SW 1271 (cell line): ENCODE measurements at regions not wholly inside any gene's neighbourhood (a gene's known extent, or its start where the extent isn't known, plus 50 kb on each side); places are given as distances from the start of the nearest gene placed in this dataset.

Experiments used
- DNase-seq, 2 experiments: peaks; one replicate each; lab custom pipeline; 2025; lab: John Stamatoyannopoulos, UW

DNA sequence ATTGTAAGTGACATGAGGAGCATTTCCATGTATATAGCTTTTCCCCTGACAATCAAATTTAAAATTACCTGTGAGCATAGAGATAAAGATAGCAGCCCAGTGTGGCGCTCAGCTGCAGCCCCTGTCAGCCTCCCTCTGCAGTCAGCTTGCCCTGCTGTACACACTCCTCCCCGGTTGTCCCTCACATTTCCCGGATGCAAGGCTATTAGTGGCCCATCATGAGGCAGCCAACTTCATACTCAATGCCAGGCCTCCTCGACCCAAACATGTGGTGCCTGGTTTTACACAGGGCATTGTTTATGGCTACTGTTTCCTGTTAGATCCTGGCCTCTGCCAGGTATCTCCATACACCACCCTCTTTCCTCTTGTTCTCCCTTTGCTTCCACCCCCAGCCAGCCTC lies 116.1 kb upstream of the SH3BP4 start:
- no peak for DNase-seq

DNA sequence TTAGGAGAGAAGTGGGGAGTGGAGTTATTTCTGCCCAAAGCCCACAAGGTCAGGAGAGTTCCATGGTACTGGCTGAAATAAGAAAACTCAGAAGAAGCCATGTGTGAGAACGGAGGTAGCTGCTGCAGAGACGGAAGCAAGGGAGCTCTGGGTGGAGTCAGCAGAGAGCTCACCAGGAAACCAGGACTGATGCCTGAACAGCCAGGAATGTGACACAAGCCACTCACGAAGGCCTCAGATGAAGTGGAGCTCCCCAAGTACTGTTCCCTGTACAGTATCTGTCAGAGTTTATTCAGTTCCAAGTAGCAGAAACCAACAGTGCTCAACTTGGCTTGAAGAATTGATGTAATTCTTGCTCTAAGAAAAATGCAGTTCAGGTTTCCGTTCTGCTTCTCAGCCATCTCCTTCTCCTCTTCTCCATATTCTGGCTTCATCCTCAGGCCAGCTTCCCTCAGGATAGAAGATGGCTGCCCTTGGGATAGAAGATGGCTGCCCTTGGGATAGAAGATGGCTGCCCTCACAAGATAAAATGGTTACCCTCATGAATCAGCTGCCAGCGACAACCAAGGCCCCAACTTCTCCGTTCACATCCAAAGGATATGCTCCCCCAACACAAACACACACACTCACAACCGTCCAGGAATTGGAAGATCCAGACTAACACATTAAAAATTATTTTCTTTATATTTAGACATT lies 117.4 kb upstream of the SH3BP4 start:
- no peak for DNase-seq

DNA sequence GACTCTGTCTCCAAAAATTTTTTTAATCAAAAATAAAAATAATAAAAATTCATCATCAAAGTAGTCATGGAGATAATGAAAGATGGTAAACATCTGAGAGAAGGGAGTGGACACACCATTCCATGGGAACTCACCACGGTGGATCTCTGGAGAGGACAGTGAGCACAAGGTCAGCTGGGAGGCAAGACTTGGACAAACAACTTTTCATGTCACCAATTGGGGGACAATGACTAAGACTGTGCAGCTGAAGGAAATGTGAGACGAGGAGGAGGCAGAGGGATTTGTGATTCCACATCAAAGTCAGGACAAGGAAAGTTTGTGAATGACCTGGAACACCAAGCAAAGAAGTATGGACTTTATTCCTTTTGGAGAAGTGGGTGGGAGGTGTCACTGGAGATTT lies 121.0 kb upstream of the SH3BP4 start:
- DNase-seq: no peak

DNA sequence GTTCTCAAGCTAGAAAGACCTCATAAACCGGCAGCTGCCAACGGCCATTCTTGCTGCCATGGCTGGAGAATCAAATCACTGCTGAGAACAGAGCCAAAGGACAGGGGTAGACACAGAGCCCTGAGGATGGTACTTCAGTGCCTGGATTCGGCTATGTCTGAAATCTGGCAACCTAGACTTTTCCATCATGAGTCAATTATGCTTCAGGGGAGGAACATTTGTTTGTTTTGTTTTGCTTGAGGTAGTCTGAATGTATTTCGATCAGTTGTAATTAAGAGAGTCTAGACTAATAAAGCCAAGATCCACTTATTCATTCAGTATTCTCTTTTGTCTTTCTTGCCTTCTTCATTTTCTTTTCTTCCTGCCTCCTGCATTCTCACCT lies 122.8 kb upstream of the SH3BP4 start:
- DNase-seq: no peak

DNA sequence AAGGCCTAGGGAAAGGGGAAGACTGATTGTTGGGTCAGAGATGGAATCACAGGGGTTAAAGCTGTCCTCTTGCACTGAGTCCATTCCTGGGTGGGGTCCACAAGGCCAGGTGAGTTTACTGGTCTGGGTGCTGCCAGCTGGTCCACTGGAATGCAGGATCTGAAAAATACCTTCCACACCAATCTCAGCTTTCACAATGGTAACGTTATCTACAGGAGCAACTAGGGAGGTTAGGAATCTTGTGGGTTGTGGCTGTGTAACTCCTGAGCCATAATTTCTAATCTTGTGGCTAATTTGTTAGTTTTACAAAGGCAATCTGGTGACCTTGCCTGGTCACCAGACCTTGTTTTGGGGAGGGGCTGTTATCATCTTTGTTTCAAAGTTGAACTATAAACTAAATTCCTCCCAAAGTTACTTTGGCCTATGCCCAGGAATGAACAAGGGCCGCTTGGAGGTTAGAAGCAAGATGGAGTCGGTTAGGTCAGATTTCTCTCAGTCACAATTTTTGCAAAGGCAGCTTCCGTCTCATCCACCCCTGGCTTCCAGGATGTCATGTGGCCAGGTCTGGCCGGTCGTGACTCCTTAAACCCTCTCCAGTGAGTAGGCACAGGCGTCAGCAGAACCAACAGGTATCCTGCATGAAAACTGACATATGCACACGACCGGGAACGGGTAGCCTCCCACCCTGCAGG lies 123.3 kb upstream of the SH3BP4 start:
- no peak for DNase-seq

DNA sequence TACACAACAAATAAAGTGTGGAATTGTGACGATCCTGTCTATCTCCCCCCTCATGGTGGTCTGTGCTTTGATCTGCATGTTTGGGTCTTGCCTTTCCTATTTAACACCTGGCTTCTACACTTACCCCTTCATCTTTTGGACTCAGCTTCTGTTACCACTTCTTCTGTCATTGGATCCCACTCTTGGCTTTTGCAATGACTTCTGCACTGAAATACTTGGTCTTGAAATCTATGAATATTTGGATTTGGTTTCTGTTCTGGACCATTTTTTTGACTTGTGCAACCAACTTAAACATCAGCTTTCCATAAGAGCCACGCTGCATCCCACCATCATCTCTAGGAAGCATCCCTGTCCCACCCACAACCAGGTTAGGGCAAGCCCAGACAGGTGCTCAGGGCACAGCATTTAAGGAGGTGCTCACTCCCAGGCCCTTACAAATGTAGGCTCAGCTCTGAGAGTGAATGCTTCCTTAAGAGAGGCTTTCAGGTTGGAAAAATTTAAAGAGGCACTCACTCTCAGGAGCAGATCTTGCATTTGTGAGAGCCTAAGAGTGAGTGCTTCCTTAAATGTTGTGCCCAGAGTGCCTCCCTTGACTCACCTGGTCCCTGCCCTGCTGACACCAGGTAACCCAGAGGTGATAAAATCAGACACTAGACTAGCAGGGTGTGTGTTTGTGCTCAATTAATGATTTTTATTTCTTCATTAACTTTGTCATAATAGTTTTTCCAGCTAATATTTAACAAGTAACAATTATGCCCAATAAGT lies 124.5 kb upstream of the SH3BP4 start:
- DNase-seq: no peak

DNA sequence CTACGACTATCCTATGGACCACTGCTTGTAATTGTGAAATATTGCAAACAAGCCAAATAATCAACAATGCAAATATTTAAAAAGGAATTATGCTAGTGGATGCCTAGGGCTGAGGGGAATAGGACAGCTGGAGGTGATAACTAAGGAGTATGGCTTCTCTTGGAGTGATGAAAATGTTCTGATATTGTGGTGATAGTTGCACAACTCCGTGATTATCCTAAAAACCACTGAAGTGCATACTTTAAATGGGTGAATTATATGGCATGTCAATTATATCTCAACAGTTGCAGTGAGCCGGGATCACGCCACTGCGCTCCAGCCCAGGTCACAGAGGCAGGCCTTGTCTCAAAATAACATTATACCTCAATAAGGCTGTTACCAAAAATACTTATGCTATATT lies 125.1 kb upstream of the SH3BP4 start:
- no peak for DNase-seq

DNA sequence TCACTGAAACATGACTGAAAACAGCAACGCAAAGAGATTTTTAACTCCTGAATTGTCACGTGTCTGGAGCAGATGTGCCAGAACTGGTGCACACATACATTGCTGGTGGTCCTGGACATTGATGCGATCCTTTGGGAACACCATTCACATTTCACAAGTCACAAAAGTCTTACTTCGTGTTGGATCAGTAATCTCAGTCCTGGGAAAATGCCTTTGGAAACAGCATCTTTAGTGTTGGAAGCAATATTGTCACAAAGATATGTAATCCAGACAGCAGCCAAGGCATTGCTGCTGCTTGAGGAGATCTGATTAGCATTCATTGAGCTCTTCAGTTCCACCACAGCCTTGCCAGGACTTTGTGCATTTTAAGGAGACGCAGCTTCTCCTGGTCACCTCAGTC lies 126.2 kb upstream of the SH3BP4 start:
- no peak for DNase-seq

DNA sequence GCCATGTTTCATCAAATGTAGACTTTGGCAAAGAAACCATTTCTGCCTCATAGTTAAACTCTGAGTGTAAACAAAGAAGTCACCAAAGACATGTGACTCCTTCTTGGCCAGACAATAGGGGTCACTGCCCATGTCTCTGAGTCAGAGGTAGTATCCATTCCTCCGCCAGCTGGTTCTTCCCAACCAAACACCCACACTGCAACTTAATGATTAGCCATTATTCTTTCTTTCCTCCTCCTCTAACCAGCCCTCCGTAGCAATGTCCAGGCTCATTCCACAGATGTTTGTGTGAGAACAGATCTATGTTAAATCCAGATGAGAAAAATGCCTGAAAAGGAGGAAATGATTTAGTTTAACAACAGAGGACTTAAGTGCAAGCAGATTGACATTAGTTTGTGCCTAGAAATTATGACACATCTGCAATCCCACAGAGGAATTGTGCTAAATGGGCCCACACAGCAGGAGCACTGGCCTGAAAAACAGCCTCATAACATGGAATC lies 127.9 kb upstream of the SH3BP4 start:
- DNase-seq: no peak

DNA sequence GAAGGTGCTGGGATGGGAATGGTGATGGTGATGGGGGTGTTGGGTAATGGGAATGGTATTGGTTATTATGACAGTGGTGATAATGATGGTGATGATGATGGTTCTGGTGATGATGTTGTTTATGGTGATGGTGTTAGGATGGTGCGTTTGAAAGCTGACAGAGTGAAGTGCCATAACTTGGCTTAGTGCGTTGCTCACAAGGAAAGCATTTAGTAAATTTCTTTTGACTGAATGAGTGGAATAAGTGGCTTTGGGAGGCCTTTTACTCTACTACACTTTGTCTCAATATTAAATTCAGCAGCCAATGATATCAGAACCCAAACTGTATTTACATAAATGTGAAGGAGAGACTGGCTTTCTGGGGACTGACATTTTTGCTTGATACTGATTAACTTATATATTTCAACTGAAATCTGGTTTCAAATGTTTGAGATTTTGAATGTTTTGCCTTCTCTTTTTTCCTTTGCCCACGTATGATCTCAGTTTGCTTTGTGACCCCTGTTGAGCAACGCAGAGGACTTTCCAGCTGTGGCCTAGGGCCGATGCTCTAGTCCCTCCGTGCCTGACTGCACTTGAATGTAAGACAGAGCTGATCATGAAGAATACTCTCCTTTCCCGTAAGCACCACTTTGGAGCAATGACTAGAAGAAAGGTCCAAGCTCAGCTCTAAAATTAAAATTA lies 128.5 kb upstream of the SH3BP4 start:
- DNase-seq: no peak

DNA sequence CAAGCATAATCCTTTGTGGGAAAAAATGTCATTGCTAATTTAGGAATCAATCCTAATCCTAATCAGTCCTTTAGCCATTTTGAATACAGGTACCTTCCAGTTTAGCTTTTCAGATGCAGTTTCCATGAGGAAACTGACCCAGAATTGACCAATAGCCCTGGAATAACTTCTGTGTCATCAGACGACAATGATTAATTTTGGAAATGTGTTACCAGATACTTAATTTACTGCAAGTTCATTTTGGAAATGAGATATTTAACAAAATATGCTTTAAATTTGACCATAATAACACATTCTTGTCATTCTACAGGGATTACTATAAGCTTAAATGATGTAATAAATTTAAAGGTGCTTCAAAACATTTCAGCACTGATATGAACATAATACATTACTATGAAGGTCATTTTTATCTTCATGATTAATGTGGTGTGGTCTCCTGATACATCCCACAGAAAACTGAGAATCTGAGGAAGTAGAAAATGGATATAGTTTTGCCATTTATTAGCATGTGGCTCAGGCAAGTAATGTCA lies 129.8 kb upstream of the SH3BP4 start:
- no peak for DNase-seq

DNA sequence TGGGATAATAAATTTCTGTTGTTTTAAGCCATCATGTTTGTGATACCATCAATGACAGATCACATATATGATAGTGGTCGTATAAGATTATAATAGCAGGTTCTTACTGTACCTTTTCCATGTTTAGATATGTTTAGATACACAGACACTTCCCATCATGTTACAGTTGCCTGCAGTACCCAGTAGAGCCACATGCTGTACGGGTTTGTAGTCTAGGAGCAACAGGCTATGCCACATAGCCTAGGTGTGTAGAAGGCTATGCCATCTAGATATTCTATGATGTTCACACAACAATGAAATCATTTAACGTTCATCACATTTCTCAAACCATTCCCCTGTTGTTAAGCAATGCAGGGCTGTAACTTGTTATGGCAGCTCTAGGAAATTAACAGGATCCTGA lies 132.9 kb upstream of the SH3BP4 start:
- DNase-seq: no peak

DNA sequence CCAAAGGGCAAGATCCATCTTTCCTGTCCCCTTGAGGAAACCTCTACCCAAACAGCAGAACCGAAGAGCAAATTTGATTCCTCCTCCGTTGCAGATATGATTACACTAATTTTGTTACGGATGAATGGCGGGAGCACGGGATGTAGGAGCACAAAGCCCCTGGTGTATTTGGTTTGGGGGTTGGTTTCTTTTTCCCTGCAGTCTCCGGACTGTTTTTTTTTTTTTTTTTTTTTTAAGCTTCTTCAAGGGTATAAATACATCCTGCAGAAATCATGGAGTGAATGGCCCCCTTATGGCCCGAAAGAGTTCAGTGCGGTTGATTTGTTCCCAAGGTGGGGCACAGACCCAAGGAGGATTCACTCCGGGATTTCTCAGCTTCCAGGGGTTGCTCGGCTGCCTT lies 135.3 kb upstream of the SH3BP4 start:
- DNase-seq: no peak

DNA sequence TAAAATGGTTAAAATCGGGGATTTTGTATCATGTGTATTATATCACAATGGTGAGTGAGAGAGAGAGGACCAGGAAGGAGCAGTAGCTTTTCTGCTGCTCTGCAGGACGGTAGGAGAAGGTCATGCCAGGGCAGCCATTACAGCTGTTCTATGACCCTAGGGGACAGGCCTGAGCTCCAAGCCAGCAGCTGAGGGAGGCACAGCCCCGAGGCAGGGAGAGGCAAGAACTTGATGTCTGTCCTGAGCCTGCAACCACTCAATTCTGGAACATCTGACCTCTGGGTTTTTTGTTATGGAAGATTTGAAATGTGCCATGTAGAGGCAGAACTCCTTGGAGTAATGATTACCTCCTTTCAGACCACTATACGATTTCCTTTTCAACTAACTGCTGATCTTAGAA lies 135.8 kb upstream of the SH3BP4 start:
- DNase-seq: no peak

DNA sequence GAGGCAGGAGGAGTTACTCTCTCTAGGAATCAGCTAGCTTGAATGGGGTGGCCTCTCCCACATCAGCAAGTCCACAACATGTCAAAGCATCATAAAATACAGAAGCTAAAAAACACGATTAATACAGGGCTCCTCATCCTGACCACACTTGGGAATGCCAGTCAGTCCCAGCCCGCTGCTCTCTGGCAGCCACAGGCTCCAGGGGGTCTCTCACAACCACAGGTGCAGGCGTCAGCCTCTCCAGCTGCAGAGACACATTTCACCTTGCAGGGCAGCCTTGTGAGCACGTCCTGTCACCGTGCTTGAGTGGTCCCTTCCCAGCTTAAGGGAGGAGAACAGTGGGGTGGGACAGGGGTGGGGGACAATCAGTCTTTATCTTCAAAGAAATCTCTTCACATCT lies 137.4 kb upstream of the SH3BP4 start:
- no peak for DNase-seq

DNA sequence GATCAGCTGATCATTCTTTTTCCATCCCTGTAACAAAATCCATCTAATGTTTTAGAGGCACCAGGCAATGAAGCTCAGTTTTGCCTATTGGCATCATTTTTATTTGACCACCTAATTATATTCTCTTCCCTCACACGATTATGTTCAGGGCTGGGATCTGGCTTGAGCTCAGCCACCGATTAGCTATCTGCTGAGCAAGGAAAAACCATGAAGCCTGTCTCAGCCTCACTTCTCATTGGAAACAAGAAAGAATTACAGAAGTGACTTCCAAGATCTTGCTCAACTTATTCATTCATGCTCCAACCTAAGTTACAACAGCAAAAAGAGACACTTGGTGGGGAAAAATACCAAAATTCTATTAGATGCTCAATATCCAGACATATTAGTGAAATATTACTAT lies 139.0 kb upstream of the SH3BP4 start:
- no peak for DNase-seq

DNA sequence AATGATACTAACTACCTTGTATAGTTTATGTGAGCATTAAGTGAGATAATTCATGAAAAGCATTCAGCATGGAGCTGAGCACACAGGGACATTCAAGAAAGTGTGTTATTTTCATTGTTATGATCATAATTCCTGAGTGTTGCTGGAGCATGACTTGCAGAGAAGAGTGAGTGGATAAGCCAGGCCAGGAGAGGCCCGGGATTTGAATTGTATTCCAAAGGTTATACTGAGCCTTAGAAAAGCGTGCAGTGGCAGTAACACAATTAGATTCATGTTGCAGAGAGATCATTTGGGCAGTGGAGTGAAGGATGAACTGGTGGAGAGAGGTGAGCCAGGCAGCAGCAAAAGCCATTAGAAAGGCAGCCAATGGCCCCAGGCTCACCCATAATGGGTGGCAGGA lies 142.9 kb upstream of the SH3BP4 start:
- DNase-seq: no peak

DNA sequence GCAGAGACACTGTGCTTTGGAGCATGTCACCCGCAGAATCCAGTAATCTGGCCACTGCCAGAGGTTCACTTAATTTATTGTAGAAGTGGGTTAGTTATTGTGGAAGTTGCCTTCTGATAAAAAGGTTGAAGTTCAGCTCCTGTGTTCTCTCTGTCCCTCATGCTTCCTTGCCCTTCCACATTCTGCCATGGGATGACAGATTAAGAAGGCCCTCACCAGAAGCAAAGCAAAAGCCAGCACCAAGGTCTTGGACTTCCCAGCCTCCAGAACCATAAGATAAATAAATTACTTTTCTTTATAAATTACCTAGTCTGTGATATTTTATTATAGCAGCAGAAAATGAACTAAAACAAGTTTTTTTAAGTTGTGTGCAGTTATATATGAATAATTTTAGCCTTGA lies 145.0 kb upstream of the SH3BP4 start:
- no peak for DNase-seq

DNA sequence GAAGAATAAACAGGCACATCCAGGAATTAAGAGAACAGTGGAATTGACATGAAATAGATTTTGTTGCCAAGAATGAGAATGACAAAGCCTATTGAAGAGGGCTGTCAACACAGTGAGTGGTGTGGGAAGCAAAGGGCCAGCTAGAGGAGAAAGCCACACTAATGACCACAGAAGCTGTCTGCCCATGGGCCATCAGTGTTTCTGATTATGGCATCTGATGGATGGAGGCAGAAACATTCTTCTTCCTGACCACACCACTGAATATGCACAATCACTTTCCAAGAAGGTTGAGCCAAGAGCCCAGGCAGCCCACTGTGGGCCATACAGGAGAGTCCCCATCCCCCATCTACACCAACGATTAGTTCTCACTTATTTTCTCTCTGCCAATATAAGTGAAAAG lies 146.0 kb upstream of the SH3BP4 start:
- no peak for DNase-seq

DNA sequence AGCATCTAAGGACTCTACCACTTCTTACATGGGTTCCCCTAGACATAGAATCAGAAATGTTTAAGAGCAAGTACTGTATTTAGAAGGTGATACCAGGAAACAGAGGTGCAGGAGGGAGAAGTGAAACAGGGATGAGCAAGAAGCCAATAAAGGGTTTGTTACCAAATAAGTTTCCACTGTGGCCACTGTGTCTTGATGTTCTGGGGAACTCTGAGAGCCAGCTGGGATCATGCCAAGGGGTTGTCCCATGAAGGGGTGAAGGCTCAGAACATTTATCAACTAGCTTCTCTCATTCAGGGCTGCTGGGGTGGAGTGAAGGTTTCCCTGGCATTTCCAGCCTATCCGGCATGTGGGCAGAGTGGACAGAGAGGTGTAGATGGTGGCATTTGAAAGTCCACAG lies 147.1 kb upstream of the SH3BP4 start:
- no peak for DNase-seq

DNA sequence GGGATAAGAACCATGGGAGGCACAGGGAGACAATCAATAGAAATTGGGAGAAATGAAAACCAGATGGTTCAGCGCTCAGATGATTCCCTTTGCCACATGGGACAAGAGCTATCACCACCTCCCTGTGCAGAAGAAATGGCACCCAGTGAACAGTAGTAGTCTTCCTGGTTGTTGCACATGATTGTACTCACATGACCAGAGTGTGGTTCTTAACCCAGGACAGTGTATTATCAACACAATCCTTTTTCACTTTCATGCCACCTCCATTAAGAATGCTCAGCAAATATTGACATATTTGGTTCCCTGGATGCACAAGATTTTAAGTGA lies 149.0 kb upstream of the SH3BP4 start:
- no peak for DNase-seq

DNA sequence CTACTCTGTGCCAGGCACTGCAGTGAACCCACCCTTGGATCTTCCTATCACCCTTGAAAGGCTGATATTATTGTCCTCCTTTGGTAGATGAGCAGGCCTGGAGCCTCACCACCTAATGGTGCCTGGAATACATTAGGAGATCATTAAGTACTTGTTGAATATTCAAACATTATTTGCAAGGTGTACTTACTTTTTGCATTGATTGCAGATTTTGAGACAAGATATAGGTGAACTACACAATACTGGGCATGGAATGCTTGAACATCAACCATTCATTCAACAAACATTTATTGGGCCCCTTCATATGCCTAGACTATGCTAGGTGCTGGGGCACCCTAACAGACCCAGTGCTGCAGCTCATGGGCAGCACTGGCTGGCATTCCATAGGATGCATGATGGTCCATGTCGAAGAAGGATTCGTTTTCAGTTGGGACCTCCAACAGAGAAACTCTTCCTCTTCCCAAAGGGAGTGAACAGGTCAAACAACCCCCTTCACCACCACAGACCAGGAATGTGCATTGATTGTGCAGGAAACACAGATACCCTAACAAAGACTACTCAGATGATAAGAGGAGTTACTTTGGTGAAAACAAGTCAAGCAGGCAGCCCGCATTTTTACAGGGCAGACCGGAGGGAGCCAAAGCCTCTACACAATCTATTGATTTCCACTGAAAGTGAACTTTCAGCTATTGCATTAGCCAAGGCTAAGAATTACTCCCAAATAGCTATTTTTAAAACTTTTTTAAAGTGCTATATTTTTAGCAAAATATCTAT lies 149.6 kb upstream of the SH3BP4 start:
- no peak for DNase-seq
